A673 (cell line): ENCODE measurements at regions not wholly inside any gene's neighbourhood (a gene's known extent, or its start where the extent isn't known, plus 50 kb on each side); places are given as distances from the start of the nearest gene placed in this dataset.

Experiments
- BruUV-seq: library from RNA; stranded (reverse); fragments of 400-500 nt; replicated peaks from 2 replicates; lab custom pipeline; 2021; lab: Mats Ljungman, UMichigan
- CTCF ChIA-PET: fragments of 300-600 bp; sonication (Branson Sonifier 250); formaldehyde crosslinking; loops from one replicate; lab custom pipeline; 2022; ENCODE audit warnings: antibody characterized with exemption; lab: Charles Lee
- POLR2A ChIA-PET: fragments of 300-600 bp; sonication (Branson Sonifier 250); formaldehyde crosslinking; loops from one replicate; lab custom pipeline; 2022; ENCODE audit warnings: antibody characterized with exemption; ENCODE audit not compliant: low non-redundant PET; lab: Charles Lee
- DNase-seq: peaks from one replicate; pipeline ENCODE4 v3.0.0-alpha.2; 2015; ENCODE audit warnings: low spot score
- H3K27ac ChIP-seq: fragments of 200-600 bp; sonication (generic); 2 replicates; pipeline ENCODE4 v1.5.1; 2016; ENCODE audit warnings: mixed run types, low read depth, mild to moderate bottlenecking, mixed read lengths, antibody characterized with exemption, low read length; ENCODE audit not compliant: poor library complexity, severe bottlenecking
- H3K27me3 ChIP-seq: fragments of 200-600 bp; sonication (generic); replicated peaks from 2 replicates; pipeline ENCODE4 v1.6.1; 2017; ENCODE audit warnings: mixed run types, low read depth, mild to moderate bottlenecking, mixed read lengths, antibody characterized with exemption, low read length; ENCODE audit not compliant: insufficient read depth, poor library complexity
- H3K36me3 ChIP-seq: fragments of 200-600 bp; sonication (generic); 2 replicates; pipeline ENCODE4 v1.6.1; 2016; ENCODE audit warnings: mixed run types, mild to moderate bottlenecking, mixed read lengths, antibody characterized with exemption, low read length; ENCODE audit not compliant: insufficient read depth, poor library complexity, severe bottlenecking
- H3K4me1 ChIP-seq: fragments of 200-600 bp; sonication (generic); 2 replicates; pipeline ENCODE4 v1.6.1; 2017; ENCODE audit warnings: mixed run types, mild to moderate bottlenecking, mixed read lengths, antibody characterized with exemption, low read length; ENCODE audit not compliant: insufficient read depth, poor library complexity, severe bottlenecking
- H3K4me3 ChIP-seq: fragments of 200-600 bp; sonication (generic); 2 replicates; pipeline ENCODE4 v1.5.1; 2016; ENCODE audit warnings: low read depth, mixed run types, mild to moderate bottlenecking, mixed read lengths, low read length; ENCODE audit not compliant: poor library complexity, severe bottlenecking
- H3K9me3 ChIP-seq: fragments of 200-600 bp; sonication (generic); 2 replicates; pipeline ENCODE4 v1.6.1; 2016; ENCODE audit warnings: mixed run types, low read depth, mild to moderate bottlenecking, mixed read lengths, antibody characterized with exemption, low read length; ENCODE audit not compliant: poor library complexity, severe bottlenecking
- EZH2 ChIP-seq: fragments of 200-600 bp; sonication (generic); IDR thresholded peaks from 2 replicates; pipeline ENCODE4 v1.6.1; 2017; ENCODE audit warnings: borderline replicate concordance, low read depth, mild to moderate bottlenecking, mixed read lengths, antibody characterized with exemption, low read length; ENCODE audit not compliant: poor library complexity, severe bottlenecking
- intact Hi-C: fragments of 100-400 bp; cut with micrococcal nuclease; formaldehyde crosslinking; loops from one replicate; pipeline ENCODE4 v1.10.0; 2022; ENCODE audit not compliant: unreplicated experiment
- TF ChIP-seq, protein P1 (sequence below): fragments of 300-800, 200-600 bp; sonication (generic); conservative IDR thresholded peaks from 2 replicates; pipeline ENCODE4 v1.5.1; 2017; ENCODE audit warnings: low read depth, mild to moderate bottlenecking, antibody characterized with exemption, low read length, moderate library complexity, mixed read lengths

DNA sequence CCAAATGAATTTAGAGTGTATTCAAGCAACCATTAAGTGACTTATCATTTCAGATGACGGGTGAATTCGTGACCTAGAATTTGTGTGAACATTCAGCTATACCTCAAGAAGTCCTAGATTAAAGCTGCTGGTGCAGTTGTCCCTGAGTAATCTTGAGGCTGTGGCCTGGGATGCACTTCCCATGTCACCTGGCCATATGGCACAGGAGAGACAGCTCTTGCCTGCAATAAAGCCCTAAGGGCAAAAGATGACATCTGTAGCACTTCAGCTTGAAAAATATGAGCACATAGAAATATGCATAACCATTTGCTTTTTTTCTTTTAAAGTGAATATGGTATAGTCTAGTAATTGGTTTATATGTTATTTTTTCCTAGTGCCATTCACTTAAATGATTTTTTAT is 125.8 kb downstream of the FHDC1 start:
- Histone ChIP-seq H3K27me3 (no peaks in the 10 kb centered on the region), H3K9me3 (no peaks in the 10 kb centered on the region), H3K4me1 (no peaks in the 10 kb centered on the region), H3K4me3 (no peak overlapping the region), H3K27ac (no peak overlapping the region), H3K36me3 (no peaks in the 10 kb centered on the region)
- ChIA-PET CTCF (no interaction called here), POLR2A (no interaction called here)
- TF ChIP-seq, protein P1, sequence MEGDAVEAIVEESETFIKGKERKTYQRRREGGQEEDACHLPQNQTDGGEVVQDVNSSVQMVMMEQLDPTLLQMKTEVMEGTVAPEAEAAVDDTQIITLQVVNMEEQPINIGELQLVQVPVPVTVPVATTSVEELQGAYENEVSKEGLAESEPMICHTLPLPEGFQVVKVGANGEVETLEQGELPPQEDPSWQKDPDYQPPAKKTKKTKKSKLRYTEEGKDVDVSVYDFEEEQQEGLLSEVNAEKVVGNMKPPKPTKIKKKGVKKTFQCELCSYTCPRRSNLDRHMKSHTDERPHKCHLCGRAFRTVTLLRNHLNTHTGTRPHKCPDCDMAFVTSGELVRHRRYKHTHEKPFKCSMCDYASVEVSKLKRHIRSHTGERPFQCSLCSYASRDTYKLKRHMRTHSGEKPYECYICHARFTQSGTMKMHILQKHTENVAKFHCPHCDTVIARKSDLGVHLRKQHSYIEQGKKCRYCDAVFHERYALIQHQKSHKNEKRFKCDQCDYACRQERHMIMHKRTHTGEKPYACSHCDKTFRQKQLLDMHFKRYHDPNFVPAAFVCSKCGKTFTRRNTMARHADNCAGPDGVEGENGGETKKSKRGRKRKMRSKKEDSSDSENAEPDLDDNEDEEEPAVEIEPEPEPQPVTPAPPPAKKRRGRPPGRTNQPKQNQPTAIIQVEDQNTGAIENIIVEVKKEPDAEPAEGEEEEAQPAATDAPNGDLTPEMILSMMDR, result no peak
- no peak for TF ChIP-seq EZH2
- DNase-seq, result no peak
- intact Hi-C loops, result no loop called here
- no TSS peak for BruUV-seq

- Histone ChIP-seq H3K36me3 (no peaks in the 10 kb centered on the region), H3K4me3 (no peak overlapping the region), H3K27ac (no peak overlapping the region), H3K9me3 (no peaks in the 10 kb centered on the region), H3K27me3 (no peaks in the 10 kb centered on the region), H3K4me1 (no peaks in the 10 kb centered on the region)
- POLR2A ChIA-PET, result no interaction called here
- TF ChIP-seq, protein P1, result no peak
- no peak for TF ChIP-seq EZH2
- DNase-seq, result no peak
- CTCF ChIA-PET, result no interaction called here
- intact Hi-C loops, result no loop called here
- no TSS peak for BruUV-seq
These were observed 126.6 kb downstream of the FHDC1 start for GRCh38 chr4:153062652-153063168.

DNA sequence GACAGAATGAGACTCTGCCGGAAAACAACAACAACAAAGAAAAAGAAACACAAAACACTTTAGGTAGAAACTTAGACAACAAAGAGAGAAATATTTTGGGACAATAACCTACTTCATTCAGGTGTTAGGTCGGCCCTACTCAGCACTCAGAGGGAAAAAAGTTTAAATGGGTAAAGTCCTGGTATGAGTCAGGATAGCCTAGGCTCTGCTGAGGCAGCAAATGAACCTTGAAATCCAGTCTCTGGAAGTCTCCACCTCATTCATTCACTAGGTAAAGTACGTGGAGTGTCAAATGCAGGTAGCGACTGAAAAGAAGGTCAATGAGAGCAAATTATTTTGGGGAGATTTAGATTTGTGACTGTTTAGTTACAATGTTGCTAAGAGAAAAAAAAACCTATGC is 127.4 kb downstream of the FHDC1 start:
- no peaks in the 10 kb centered on the region for H3K4me1 ChIP-seq
- no peaks in the 10 kb centered on the region for H3K36me3 ChIP-seq
- TF ChIP-seq EZH2, result no peak
- TF ChIP-seq, protein P1, result no peak
- H3K4me3 ChIP-seq, result no peak overlapping the region
- BruUV-seq, result no TSS peak
- no peaks in the 10 kb centered on the region for H3K27me3 ChIP-seq
- intact Hi-C loops, result no loop called here
- H3K27ac ChIP-seq, result no peak overlapping the region
- no peak for DNase-seq
- H3K9me3 ChIP-seq, result no peaks in the 10 kb centered on the region
- ChIA-PET POLR2A (no interaction called here), CTCF (no interaction called here)
